GM18505 (cell line): ENCODE measurements at regions not wholly inside any gene's neighbourhood (a gene's known extent, or its start where the extent isn't known, plus 50 kb on each side); places are given as distances from the start of the nearest gene placed in this dataset.
"Not testable (repeated sequence)": the region's sequence is repeated elsewhere in the genome, so short reads cannot be mapped to it uniquely, and the experiment has no call there.

ENCODE experiments used
- ATAC-seq: cut with Tn5 transposase; IDR thresholded peaks from one replicate; pipeline ENCODE4 v1.9.1; 2021; ENCODE audit not compliant: unreplicated experiment
- POLR2A ChIP-seq: IDR thresholded peaks from 4 replicates; pipeline ENCODE4 v1.6.1; 2011; ENCODE audit warnings: borderline replicate concordance; ENCODE audit not compliant: insufficient read depth, insufficient read length; ENCODE audit errors: extremely low read depth

DNA sequence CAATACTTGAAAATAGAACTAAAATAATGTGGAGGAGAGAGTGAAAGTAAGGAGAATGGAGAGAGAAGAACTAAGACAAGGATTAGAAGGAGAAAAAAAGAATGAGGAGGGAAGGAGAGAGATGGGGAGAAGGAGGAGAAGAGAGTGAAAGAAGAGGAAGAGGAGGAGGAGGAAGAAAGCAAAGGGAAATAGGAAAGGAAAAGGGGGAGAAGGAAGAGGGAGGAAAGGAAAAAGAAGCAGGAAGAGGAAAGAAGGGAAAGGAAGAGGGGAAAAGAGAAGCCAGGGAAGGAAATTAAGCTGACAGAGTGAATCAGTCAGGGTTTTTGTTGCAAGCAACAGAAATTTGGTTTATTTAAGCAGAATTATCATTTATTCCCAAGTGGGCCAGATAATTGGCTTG is 241.7 kb upstream of the P2RY1 start:
- TF ChIP-seq POLR2A, result no peak
- no peak for ATAC-seq

DNA sequence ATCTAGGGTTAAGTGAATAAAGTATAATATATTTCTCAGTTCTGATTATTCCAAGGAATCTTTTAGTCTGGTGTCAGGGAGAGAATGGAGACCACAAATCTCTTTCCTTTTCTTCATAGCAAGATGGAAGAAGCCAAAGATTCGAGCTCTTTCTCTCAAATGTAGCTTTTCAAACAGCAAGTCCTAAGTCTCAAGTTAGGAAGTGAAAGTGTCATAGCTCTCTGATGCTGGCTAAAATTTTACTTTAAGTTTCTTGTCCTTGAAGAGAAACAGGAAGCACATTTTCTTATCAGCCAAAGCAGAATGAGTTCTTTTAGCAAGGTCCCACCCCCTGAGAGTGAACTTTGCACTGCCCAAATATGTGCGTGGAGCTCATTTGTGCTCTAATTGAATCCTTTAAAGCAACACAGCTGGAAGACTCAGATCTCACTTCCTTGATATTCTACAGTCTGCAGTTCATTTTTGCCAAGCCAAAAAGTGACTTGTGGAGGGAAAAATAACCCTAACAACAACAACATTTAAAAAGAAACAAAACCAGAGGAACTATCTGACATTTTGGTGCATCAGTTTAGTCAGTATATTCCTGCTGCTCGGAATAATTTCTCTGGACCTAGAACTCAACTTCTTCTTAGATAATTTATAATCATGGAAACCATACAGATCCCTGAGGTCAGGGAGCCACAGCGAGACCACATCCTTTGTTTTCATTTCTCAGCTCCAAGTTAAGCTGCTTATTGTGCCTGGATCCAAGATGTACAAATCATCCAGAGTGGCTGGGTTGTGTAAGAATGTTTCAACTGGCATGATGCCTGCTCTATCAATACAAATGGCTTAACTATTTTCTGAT is 238.7 kb upstream of the P2RY1 start:
- no peak for TF ChIP-seq POLR2A
- ATAC-seq, result peak; percentile 99

GRCh38 chr3:152596832-152597231 is 238.1 kb upstream of the P2RY1 start:
- not testable (repeated sequence) for ATAC-seq

- TF ChIP-seq POLR2A, result no peak
- no peak for ATAC-seq
These were observed 228.8 kb upstream of the P2RY1 start for GRCh38 chr3:152606146-152606545.

DNA sequence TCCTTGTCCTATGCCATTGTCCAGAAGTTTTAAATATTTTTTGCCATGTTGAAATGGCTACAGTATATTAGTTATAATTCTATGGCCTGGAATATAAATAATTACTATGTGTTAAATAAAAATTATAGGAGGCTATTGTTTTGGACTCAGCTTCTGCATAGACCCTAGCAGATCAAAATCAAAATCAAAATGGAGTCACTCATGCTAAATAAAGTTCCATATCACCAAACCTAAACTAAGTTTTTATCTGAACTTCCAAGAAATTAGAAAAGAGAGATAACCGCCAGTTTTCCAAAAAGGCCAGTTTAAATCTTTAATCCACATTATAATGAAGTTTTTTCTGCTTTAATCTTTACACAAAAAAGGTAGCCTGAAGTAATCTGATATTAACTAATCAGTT is 227.8 kb upstream of the P2RY1 start:
- no peak for TF ChIP-seq POLR2A
- ATAC-seq, result no peak

DNA sequence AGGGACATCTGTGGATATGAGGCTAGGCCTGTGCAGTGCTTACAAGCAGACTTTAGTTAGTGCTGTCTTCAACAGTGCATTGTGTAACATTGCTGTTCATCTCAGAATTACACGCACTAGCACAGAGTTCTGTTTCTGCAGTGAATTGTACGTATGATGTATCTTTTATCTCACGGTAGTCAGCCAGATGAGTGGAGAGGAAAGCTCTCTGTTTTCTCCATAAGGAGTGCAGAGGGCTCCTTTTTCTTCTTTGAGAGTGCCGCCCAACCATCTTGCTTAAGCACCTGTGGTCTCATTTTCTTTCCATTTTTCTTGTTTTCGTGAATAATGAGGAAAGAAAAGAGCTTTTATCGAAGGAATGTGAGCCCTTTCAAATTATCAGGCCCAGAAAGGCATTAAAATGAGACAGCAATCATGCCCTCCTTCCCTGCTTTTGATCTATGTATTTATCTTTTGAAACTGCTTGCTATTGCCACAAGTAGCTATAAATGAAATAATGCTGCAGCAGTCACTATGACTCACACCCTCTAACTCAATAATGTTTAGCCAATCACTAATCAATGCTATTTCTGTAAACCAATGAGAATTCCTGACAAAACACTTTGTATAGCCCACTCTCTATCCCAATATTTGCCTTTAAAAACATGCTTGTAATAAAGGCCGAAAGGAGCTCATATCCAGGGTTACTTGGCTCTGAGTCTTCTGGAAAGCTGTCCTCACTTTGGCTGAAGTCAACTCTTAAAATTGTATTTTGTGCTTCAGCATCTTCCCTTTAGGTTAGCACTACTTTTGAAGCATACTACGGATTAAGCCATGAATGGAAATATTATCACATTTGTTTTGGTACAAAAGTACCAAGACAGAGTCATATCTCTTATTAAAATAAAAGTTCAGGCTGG is 226.0 kb upstream of the P2RY1 start:
- no peak for TF ChIP-seq POLR2A
- no peak for ATAC-seq

GRCh38 chr3:152609891-152610290 is 225.0 kb upstream of the P2RY1 start:
- no peak for TF ChIP-seq POLR2A
- ATAC-seq, result no peak

DNA sequence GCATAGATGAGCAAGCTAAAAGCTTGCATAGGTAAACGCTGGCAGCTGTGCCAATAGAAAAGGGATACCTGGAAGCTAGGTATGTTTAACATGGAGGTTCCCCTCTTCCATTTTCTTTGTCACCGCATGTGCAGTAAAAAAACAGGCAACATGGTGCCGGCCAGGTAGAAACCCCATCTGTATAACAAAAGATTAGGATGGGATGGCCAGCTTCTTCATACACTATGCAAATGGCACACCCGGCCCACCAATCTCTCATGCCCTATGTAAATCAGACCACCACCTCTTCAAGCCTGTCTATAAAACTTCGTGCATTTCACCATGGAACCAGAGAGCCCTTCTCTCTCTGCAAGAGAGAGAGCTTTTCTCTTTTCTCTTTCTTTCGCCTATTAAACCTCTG is 224.3 kb upstream of the P2RY1 start:
- no peak for ATAC-seq
- TF ChIP-seq POLR2A, result no peak

DNA sequence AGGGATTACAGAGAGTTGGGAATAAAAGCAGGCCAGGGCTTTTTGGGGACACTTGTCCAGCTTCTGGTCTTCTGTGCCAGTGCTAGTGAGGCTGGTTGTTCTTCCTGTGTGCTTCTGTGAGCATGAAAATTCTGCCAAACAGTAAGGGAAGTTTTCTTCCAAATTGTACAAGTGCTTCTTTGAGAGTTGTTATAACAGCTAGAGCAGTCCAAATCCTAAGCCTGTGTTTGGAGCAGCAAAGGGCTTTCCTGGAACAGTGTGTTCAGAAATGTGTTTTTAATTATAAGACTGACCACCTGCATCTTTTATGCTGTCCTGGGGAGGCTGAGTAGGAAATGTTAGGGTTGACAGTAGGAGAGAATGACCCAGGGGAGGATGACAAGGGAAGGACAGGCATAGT is 223.0 kb upstream of the P2RY1 start:
- no peak for ATAC-seq
- TF ChIP-seq POLR2A, result no peak

DNA sequence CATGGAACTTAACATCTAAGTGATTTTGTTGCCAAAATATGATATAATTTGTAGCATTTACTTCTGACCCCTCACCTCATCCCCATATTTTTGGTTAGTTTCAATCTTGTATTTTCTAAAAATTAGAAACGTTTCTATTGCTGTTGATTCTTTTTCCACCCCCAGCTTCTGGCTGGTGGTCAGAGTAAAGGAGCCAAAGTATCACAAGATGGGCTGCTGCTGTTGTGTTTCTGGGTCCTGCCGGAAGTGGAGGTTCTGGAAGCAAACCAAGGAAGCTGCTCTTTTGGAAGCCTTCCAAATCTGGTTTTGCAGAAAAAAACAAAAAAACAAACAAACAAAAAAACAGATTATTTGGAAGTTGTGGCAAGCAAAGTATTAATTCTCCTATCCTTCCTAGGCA is 221.1 kb upstream of the P2RY1 start:
- no peak for TF ChIP-seq POLR2A
- ATAC-seq, result no peak

DNA sequence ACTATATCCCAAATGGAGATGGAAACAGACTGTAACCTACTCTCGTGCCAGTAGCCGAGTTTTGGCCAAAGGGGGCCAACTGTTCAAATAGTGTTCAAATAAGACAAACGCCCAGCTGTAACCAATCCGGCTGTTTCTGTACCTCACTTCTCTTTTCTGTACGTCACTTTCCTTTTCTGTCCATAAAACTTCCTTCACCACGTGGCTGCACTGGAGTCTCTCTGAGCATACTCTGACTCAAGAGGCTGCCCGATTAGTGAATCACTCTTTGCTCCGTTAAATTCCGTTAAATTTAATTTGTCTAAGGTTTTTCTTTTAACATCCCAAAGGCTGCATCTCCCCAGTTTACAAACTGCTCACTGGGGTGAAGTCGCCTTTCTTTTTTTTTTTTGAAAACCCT is 219.2 kb upstream of the P2RY1 start:
- no peak for ATAC-seq
- TF ChIP-seq POLR2A, result no peak

- no peak for TF ChIP-seq POLR2A
These were observed 217.3 kb upstream of the P2RY1 start for GRCh38 chr3:152617609-152618008.

GRCh38 chr3:152618529-152618928 is 216.4 kb upstream of the P2RY1 start:
- TF ChIP-seq POLR2A, result no peak
- ATAC-seq, result no peak

More at GRCh38 chr3:152617609-152618008, 217.3 kb upstream of the P2RY1 start:
- no peak for ATAC-seq

GRCh38 chr3:152619691-152620090 is 215.2 kb upstream of the P2RY1 start:
- TF ChIP-seq POLR2A, result no peak
- ATAC-seq, result no peak
